ENCODE measurements at regions not wholly inside any gene's neighbourhood (a gene's known extent, or its start where the extent isn't known, plus 50 kb on each side); places are given as distances from the start of the nearest gene placed in this dataset.

GRCh38 chr14:31990183-31990857 lies 86.8 kb upstream of the ARHGAP5 start:
- BruUV-seq (replicated peaks) = no TSS peak
- Histone ChIP-seq H3K36me3 (ENCODE audit: control insufficient read depth, insufficient read depth, low read length) (no peaks in the 10 kb centered on the region), H3K79me2 (ENCODE audit: control insufficient read depth, insufficient read depth, low read length) (no peaks in the 10 kb centered on the region), H3K27me3 (ENCODE audit: control insufficient read depth in 2 of 2, insufficient read depth in 2 of 2, low read length in 2 of 2) (no peaks in the 10 kb centered on the region), H3K9ac (ENCODE audit: insufficient read depth in 1 of 2, low read depth in 2 of 2, low read length in 2 of 2) (no peak overlapping the region), H3K4me3 (no peak overlapping the region), H2AFZ (ENCODE audit: low read depth, low read length) (peak overlapping the region; percentile 27; the same call in 1 of the 2 replicates), H3K4me1 (replicated peaks in 1 of 2; ENCODE audit: control insufficient read depth in 2 of 2, insufficient read depth in 2 of 2, low read length in 2 of 2) (peaks cover 0 to 3% of the 10 kb centered on the region in 2 experiments; a peak in 1 of 5 replicates), H3K9me3 (replicated peaks; ENCODE audit: control insufficient read depth, insufficient read depth, low read depth, low read length) (no peaks in the 10 kb centered on the region), H4K20me1 (replicated peaks; ENCODE audit: control insufficient read depth, insufficient read depth, low read length) (no peaks in the 10 kb centered on the region), H3K4me2 (ENCODE audit: insufficient read depth, low read length) (no peak overlapping the region), H3K9me1 (ENCODE audit: control insufficient read depth, insufficient read depth, low read length) (no peaks in the 10 kb centered on the region), H3K27ac (ENCODE audit: extremely low read depth, low read depth, low read length) (no peak overlapping the region)
- TF ChIP-seq BRD4 (IDR thresholded peaks at IDR 0.05) (no peak), FOXM1 (IDR thresholded peaks at IDR 0.05; ENCODE audit: low read depth) (no peak), FOXM1 (CRISPR knock-in tag; IDR thresholded peaks at IDR 0.05; ENCODE audit: low read depth) (no peak)
- POLR2A ChIA-PET = no interaction called here
- intact Hi-C loops (cut with micrococcal nuclease) = no loop called here
- in situ Hi-C loops (cut with MboI) = no loop called here
- DNase-seq (ENCODE audit: extremely low read depth in 1 of 4, low spot score in 3 of 4) (no peak), FAIRE-seq (no peak), ATAC-seq (no peak)
- CTCF ChIA-PET (ENCODE audit: low intra/inter-chr PET ratio) = no interaction called here
- 13% methylated on average over 6 of the region's 6 CpGs for WGBS (ENCODE audit: insufficient coverage, low coverage, missing lambda C conversion rate)

GRCh38 chr14:31990926-31991572 lies 86.1 kb upstream of the ARHGAP5 start:
- POLR2A ChIA-PET = no interaction called here
- CTCF ChIA-PET (ENCODE audit: low intra/inter-chr PET ratio) = no interaction called here
- H3K4me1 ChIP-seq (replicated peaks in 1 of 2; ENCODE audit: control insufficient read depth in 2 of 2, insufficient read depth in 2 of 2, low read length in 2 of 2) = peaks cover 0 to 3% of the 10 kb centered on the region in 2 experiments; a peak in 1 of 5 replicates
- H3K4me3 ChIP-seq = no peak overlapping the region
- in situ Hi-C loops (cut with MboI) = no loop called here
- no peak overlapping the region for H3K9ac ChIP-seq (ENCODE audit: insufficient read depth in 1 of 2, low read depth in 2 of 2, low read length in 2 of 2)
- H4K20me1 ChIP-seq (replicated peaks; ENCODE audit: control insufficient read depth, insufficient read depth, low read length) = no peaks in the 10 kb centered on the region
- DNase-seq (ENCODE audit: extremely low read depth in 1 of 4, low spot score in 3 of 4) (no peak), FAIRE-seq (no peak), ATAC-seq (no peak)
- no peak overlapping the region for H3K27ac ChIP-seq (ENCODE audit: extremely low read depth, low read depth, low read length)
- WGBS (ENCODE audit: insufficient coverage, low coverage, missing lambda C conversion rate) = 4% methylated on average over 6 of the region's 6 CpGs
- H3K79me2 ChIP-seq (ENCODE audit: control insufficient read depth, insufficient read depth, low read length) = no peaks in the 10 kb centered on the region
- no peaks in the 10 kb centered on the region for H3K36me3 ChIP-seq (ENCODE audit: control insufficient read depth, insufficient read depth, low read length)
- no peak overlapping the region for H3K4me2 ChIP-seq (ENCODE audit: insufficient read depth, low read length)
- intact Hi-C loops (cut with micrococcal nuclease) = no loop called here
- H2AFZ ChIP-seq (ENCODE audit: low read depth, low read length) = 0 out of 2 replicates have a peak overlapping the region, but pooled peaks have one; percentile 27
- peak; percentile 79 for TF ChIP-seq MAFK (IDR thresholded peaks at IDR 0.05; ENCODE audit: low read length)
- TF ChIP-seq BACH1 (tag; IDR thresholded peaks at IDR 0.05) = 0 out of 2 replicates have a peak, but pooled peaks have one; percentile 34
- TF ChIP-seq MAFF (IDR thresholded peaks at IDR 0.05; ENCODE audit: low read length) = peak; percentile 80
- TF ChIP-seq ZNF316 (IDR thresholded peaks at IDR 0.05) = peak; percentile 93
- TF ChIP-seq C11orf30 (IDR thresholded peaks at IDR 0.05; ENCODE audit: low read depth) = peak; percentile 86
- no peak for TF ChIP-seq SRSF1 (IDR thresholded peaks at IDR 0.05; ENCODE audit: low read depth, low read length)
- TF ChIP-seq MITF (IDR thresholded peaks at IDR 0.05) = no peak
- TF ChIP-seq MIER1 (IDR thresholded peaks at IDR 0.05; ENCODE audit: low read depth) = no peak
- 0 out of 2 replicates have a peak, but pooled peaks have one; percentile 15 for TF ChIP-seq NFE2 (IDR thresholded peaks at IDR 0.05; ENCODE audit: low read depth)
- TF ChIP-seq PRPF4 (IDR thresholded peaks at IDR 0.05; ENCODE audit: insufficient read depth, low read depth, low read length, poor library complexity, severe bottlenecking) = no peak
- peak; percentile 90 for TF ChIP-seq MAFG (tag; conservative IDR thresholded peaks at IDR 0.05)
- TF ChIP-seq RFX1 (IDR thresholded peaks at IDR 0.05) = no peak
- no peaks in the 10 kb centered on the region for H3K27me3 ChIP-seq (ENCODE audit: control insufficient read depth in 2 of 2, insufficient read depth in 2 of 2, low read length in 2 of 2)
- no peaks in the 10 kb centered on the region for H3K9me3 ChIP-seq (replicated peaks; ENCODE audit: control insufficient read depth, insufficient read depth, low read depth, low read length)
- no TSS peak for BruUV-seq (replicated peaks)
- H3K9me1 ChIP-seq (ENCODE audit: control insufficient read depth, insufficient read depth, low read length) = no peaks in the 10 kb centered on the region
